Right lobe of liver (tissue), 4 donors: ENCODE measurements at regions not wholly inside any gene's neighbourhood (a gene's known extent, or its start where the extent isn't known, plus 50 kb on each side); places are given as distances from the start of the nearest gene placed in this dataset.

ENCODE experiments used
- POLR2A ChIP-seq: fragments of 450-650 bp; IDR thresholded peaks from one replicate; pipeline ENCODE4 v1.6.1; 2017; ENCODE audit warnings: antibody characterized with exemption, mild to moderate bottlenecking
- TF ChIP-seq, protein P1 (sequence below), 4 donors: fragments of 200-600 bp in 3 of 4; fragments of 450-650 bp in 1 of 4; IDR thresholded peaks; one replicate each; pipeline versions ENCODE4 v1.5.1 to v1.8.0; 2016 to 2022; ENCODE audit warnings: antibody characterized with exemption in 4 of 4, mild to moderate bottlenecking in 2 of 4
- donor health status: DM: no; HTN: no; CAD: no.
- donor health status: DM: no; HTN: no; CAD: no.
- donor health status: DM: no; HTN: yes; CAD: no.

- TF ChIP-seq, protein P1, sequence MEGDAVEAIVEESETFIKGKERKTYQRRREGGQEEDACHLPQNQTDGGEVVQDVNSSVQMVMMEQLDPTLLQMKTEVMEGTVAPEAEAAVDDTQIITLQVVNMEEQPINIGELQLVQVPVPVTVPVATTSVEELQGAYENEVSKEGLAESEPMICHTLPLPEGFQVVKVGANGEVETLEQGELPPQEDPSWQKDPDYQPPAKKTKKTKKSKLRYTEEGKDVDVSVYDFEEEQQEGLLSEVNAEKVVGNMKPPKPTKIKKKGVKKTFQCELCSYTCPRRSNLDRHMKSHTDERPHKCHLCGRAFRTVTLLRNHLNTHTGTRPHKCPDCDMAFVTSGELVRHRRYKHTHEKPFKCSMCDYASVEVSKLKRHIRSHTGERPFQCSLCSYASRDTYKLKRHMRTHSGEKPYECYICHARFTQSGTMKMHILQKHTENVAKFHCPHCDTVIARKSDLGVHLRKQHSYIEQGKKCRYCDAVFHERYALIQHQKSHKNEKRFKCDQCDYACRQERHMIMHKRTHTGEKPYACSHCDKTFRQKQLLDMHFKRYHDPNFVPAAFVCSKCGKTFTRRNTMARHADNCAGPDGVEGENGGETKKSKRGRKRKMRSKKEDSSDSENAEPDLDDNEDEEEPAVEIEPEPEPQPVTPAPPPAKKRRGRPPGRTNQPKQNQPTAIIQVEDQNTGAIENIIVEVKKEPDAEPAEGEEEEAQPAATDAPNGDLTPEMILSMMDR (IDR thresholded peaks at IDR 0.05) = no peak
- no peak for TF ChIP-seq POLR2A
These were observed 896.5 kb downstream of the AMY1C start for GRCh38 chr1:104646233-104646632.
